SK-N-SH treated with all-trans-retinoic acid at 6 μM for 48 hours (cell line): ENCODE measurements at regions not wholly inside any gene's neighbourhood (a gene's known extent, or its start where the extent isn't known, plus 50 kb on each side); places are given as distances from the start of the nearest gene placed in this dataset.

ENCODE experiments used
- ATAC-seq: fragments of 200-7000 bp; cut with Tn5 transposase; 3 replicates; pipeline ENCODE4 v1.9.1; 2020; ENCODE audit warnings: mild to moderate bottlenecking, moderate library complexity
- ARNTL ChIP-seq: fragments of 450-650 bp; formaldehyde crosslinking; IDR thresholded peaks from 2 replicates; pipeline ENCODE4 v1.5.0; 2020; ENCODE audit warnings: low read depth, mild to moderate bottlenecking, moderate library complexity, borderline replicate concordance
- CSDC2 ChIP-seq: fragments of 250-450 bp; sonication (Bioruptor Pico); IDR thresholded peaks from 2 replicates; pipeline ENCODE4 v1.5.0; 2020; ENCODE audit warnings: mild to moderate bottlenecking, moderate library complexity
- ESRRG ChIP-seq: fragments of 250-450 bp; sonication (Bioruptor Pico); IDR thresholded peaks from 2 replicates; pipeline ENCODE4 v1.6.1; 2021; ENCODE audit warnings: mild to moderate bottlenecking
- GLIS3 ChIP-seq: fragments of 250-450 bp; sonication (Bioruptor Pico); IDR thresholded peaks from 2 replicates; pipeline ENCODE4 v1.5.0; 2020; ENCODE audit warnings: mild to moderate bottlenecking, moderate library complexity
- ISL1 ChIP-seq: fragments of 250-450 bp; sonication (Bioruptor Pico); IDR thresholded peaks from 2 replicates; pipeline ENCODE4 v2.1.2; 2022; ENCODE audit warnings: mild to moderate bottlenecking, moderate library complexity
- OSR1 ChIP-seq: fragments of 250-450 bp; sonication (Bioruptor Pico); IDR thresholded peaks from 2 replicates; pipeline ENCODE4 v1.8.0; 2022; ENCODE audit warnings: moderate library complexity, mild to moderate bottlenecking, inconsistent platforms
- PATZ1 ChIP-seq: fragments of 250-450 bp; sonication (Bioruptor Pico); IDR thresholded peaks from 2 replicates; pipeline ENCODE4 v1.8.0; 2020; ENCODE audit warnings: mild to moderate bottlenecking, moderate library complexity, borderline replicate concordance
- POU6F1 ChIP-seq: fragments of 250-450 bp; sonication (Bioruptor Pico); IDR thresholded peaks from 2 replicates; pipeline ENCODE4 v1.8.0; 2021; ENCODE audit warnings: low read depth, mild to moderate bottlenecking, moderate library complexity, borderline replicate concordance
- PPARA ChIP-seq: fragments of 250-450 bp; sonication (Bioruptor Pico); IDR thresholded peaks from 2 replicates; pipeline ENCODE4 v1.5.0; 2020; ENCODE audit warnings: mild to moderate bottlenecking, borderline replicate concordance
- RARB ChIP-seq: fragments of 250-450 bp; sonication (Bioruptor Pico); IDR thresholded peaks from 2 replicates; pipeline ENCODE4 v1.8.0; 2021; ENCODE audit warnings: mild to moderate bottlenecking, moderate library complexity
- SNAI2 ChIP-seq: fragments of 250-450 bp; sonication (Bioruptor Pico); IDR thresholded peaks from 2 replicates; pipeline ENCODE4 v1.5.0; 2020; ENCODE audit warnings: mild to moderate bottlenecking, moderate library complexity
- TOX ChIP-seq: fragments of 250-450 bp; sonication (Bioruptor Pico); IDR thresholded peaks from 2 replicates; pipeline ENCODE4 v1.8.0; 2021; ENCODE audit warnings: mild to moderate bottlenecking, moderate library complexity, borderline replicate concordance
- ZC3H10 ChIP-seq: fragments of 250-450 bp; sonication (Bioruptor Pico); IDR thresholded peaks from 2 replicates; pipeline ENCODE4 v1.5.1; 2021; ENCODE audit warnings: mild to moderate bottlenecking, moderate library complexity
- ZFP3 ChIP-seq: fragments of 250-450 bp; sonication (Bioruptor Pico); IDR thresholded peaks from 2 replicates; pipeline ENCODE4 v1.5.0; 2020; ENCODE audit warnings: mild to moderate bottlenecking, moderate library complexity
- ZFP30 ChIP-seq: fragments of 450-650 bp; formaldehyde crosslinking; IDR thresholded peaks from 2 replicates; pipeline ENCODE4 v1.5.0; 2022; ENCODE audit warnings: mild to moderate bottlenecking, moderate library complexity
- ZNF565 ChIP-seq: fragments of 450-650 bp; formaldehyde crosslinking; conservative IDR thresholded peaks from 2 replicates; pipeline ENCODE4 v1.5.0; 2020; ENCODE audit warnings: low read depth, mild to moderate bottlenecking, moderate library complexity
- ZNF70 ChIP-seq: fragments of 450-650 bp; formaldehyde crosslinking; IDR thresholded peaks from 2 replicates; pipeline ENCODE4 v1.5.0; 2020; ENCODE audit warnings: mild to moderate bottlenecking, moderate library complexity
- ZNF8 ChIP-seq: fragments of 450-650 bp; formaldehyde crosslinking; IDR thresholded peaks from 2 replicates; pipeline ENCODE4 v1.5.0; 2020; ENCODE audit warnings: mild to moderate bottlenecking, moderate library complexity

GRCh38 chr5:15037247-15037908, 165.8 kb upstream of the ANKH start:
- TF ChIP-seq ZNF8 (CRISPR knock-in tag), result no peak
- TF ChIP-seq TOX (CRISPR knock-in tag), result no peak
- no peak for TF ChIP-seq CSDC2
- no peak for ATAC-seq

GRCh38 chr5:15034379-15034778, 162.8 kb upstream of the ANKH start:
- no peak for TF ChIP-seq ARNTL (CRISPR knock-in tag)
- no peak for TF ChIP-seq TOX (CRISPR knock-in tag)
- no peak for TF ChIP-seq PPARA (CRISPR knock-in tag)
- TF ChIP-seq ISL1 (CRISPR knock-in tag), result no peak
- TF ChIP-seq ZNF70 (CRISPR knock-in tag), result no peak
- no peak for TF ChIP-seq GLIS3 (CRISPR knock-in tag)
- TF ChIP-seq ESRRG (CRISPR knock-in tag), result no peak
- TF ChIP-seq ZC3H10 (CRISPR knock-in tag), result no peak
- no peak for TF ChIP-seq PATZ1 (CRISPR knock-in tag)
- no peak for TF ChIP-seq POU6F1 (CRISPR knock-in tag)
- no peak for TF ChIP-seq CSDC2
- TF ChIP-seq ZFP30, result no peak
- no peak for TF ChIP-seq ZFP3 (CRISPR knock-in tag)
- ATAC-seq, result no peak

- ATAC-seq, result no peak
- TF ChIP-seq RARB (CRISPR knock-in tag) (no peak), OSR1 (CRISPR knock-in tag) (no peak), PPARA (CRISPR knock-in tag) (no peak), CSDC2 (no peak), ARNTL (CRISPR knock-in tag) (no peak), PATZ1 (CRISPR knock-in tag) (no peak), ZNF70 (CRISPR knock-in tag) (no peak), TOX (CRISPR knock-in tag) (no peak), SNAI2 (no peak), GLIS3 (CRISPR knock-in tag) (no peak), ZFP30 (no peak), ZC3H10 (CRISPR knock-in tag) (no peak), ISL1 (CRISPR knock-in tag) (no peak)
Observed at GRCh38 chr5:15031180-15031579, 159.6 kb upstream of the ANKH start.

GRCh38 chr5:15027764-15028163, 156.2 kb upstream of the ANKH start:
- TF ChIP-seq ZNF70 (CRISPR knock-in tag), result no peak
- TF ChIP-seq ZC3H10 (CRISPR knock-in tag), result no peak
- TF ChIP-seq TOX (CRISPR knock-in tag), result no peak
- no peak for TF ChIP-seq PATZ1 (CRISPR knock-in tag)
- TF ChIP-seq OSR1 (CRISPR knock-in tag), result no peak
- no peak for TF ChIP-seq RARB (CRISPR knock-in tag)
- no peak for TF ChIP-seq SNAI2
- no peak for TF ChIP-seq GLIS3 (CRISPR knock-in tag)
- no peak for ATAC-seq

GRCh38 chr5:15026944-15027343, 155.4 kb upstream of the ANKH start:
- ATAC-seq, result peak; percentile 24
- TF ChIP-seq ZFP30, result no peak
- no peak for TF ChIP-seq PPARA (CRISPR knock-in tag)
- TF ChIP-seq ZNF70 (CRISPR knock-in tag), result no peak
- no peak for TF ChIP-seq ZNF565 (CRISPR knock-in tag)
- TF ChIP-seq ARNTL (CRISPR knock-in tag), result no peak
